KOPT-K1 (cell line): ENCODE measurements at regions not wholly inside any gene's neighbourhood (a gene's known extent, or its start where the extent isn't known, plus 50 kb on each side); places are given as distances from the start of the nearest gene placed in this dataset.

Experiments used
- H3K27ac ChIP-seq: fragments of 200-600 bp; sonication (generic); 2 replicates; pipeline ENCODE4 v1.5.1; 2016; ENCODE audit warnings: antibody characterized with exemption, mild to moderate bottlenecking, low read depth, low read length; ENCODE audit not compliant: poor library complexity, severe bottlenecking
- H3K36me3 ChIP-seq: fragments of 200-600 bp; sonication (generic); 2 replicates; pipeline ENCODE4 v1.5.1; 2017; ENCODE audit warnings: antibody characterized with exemption, mild to moderate bottlenecking, low read length, moderate library complexity; ENCODE audit not compliant: insufficient read depth
- H3K9me3 ChIP-seq: fragments of 200-600 bp; sonication (generic); 2 replicates; pipeline ENCODE4 v1.5.1; 2017; ENCODE audit warnings: antibody characterized with exemption, low read length, mild to moderate bottlenecking; ENCODE audit not compliant: insufficient read depth, poor library complexity, severe bottlenecking

DNA sequence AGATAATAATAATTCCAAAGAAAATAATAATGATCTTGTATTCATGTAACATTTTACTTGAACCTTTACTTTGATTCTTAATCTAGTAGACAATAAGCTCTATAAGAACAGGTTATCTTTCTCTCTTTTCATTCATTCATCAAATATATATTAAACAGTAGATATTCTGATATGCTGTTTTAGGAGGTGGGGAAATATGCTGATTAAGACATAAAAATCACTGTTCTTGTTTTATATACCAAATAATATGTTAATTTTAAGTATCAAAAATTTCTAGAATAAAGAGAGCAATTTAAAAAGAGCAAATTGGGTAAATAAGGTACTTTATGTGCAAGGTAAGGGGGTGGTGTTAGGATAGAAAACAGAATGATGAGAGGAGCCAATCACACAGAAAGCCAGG, 401.9 kb downstream of the PDHA2 start:
- Histone ChIP-seq H3K36me3 (no peaks in the 10 kb centered on the region), H3K27ac (no peak overlapping the region), H3K9me3 (no peaks in the 10 kb centered on the region)

DNA sequence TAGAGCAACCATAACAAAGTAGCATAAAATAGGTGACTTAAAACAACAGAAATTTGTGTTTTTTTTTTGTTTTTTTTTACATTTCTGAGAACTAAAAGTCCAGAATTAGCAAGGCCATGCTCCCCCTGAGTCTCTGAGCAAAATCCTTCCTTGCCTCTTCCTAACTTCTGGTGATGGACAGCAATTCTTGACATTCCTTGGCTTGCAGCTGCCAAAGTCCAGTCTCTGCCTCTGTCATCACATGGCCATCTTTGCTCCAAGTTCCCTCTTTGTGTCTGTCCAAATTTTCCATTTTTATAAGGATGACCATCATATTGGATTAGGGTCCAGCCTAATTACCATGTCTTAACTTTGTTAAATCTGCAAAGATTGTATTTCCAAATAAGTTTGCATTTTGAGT, 407.2 kb downstream of the PDHA2 start:
- H3K27ac ChIP-seq = no peak overlapping the region
- no peaks in the 10 kb centered on the region for H3K36me3 ChIP-seq
- no peaks in the 10 kb centered on the region for H3K9me3 ChIP-seq

GRCh38 chr4:96248225-96248624, 408.3 kb downstream of the PDHA2 start:
- Histone ChIP-seq H3K27ac (no peak overlapping the region), H3K9me3 (no peaks in the 10 kb centered on the region), H3K36me3 (no peaks in the 10 kb centered on the region)

DNA sequence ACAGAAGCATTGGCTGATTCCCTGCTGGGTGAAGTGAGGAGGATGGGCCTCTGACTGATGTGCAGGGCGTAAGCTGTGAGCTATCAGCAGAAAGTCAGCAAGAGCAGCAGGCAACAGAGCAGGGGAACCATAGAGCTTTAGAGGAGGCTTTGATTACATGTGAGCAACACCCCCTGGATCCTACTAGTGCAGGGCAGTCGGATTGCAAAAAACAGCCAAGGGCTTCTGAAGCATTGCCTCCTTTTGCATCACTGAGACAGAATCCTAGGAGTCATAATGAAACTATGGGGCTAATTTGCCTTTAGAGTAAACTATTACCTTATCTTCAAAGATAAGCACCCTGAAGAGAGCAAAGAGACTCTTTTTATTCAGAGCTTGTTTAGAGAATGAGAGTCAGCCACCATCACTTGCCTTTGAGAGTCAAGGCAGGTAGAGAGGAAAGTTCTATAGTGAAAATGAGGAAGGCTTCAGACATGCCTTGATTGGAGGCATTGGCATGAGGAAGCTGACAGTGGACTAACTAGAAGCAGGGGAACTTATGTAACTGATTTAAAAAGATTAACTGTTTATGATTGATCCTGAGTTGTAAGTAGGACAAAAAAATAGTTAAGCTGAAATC, 420.3 kb downstream of the PDHA2 start:
- no peak overlapping the region for H3K27ac ChIP-seq
- no peaks in the 10 kb centered on the region for H3K9me3 ChIP-seq
- H3K36me3 ChIP-seq = no peaks in the 10 kb centered on the region

DNA sequence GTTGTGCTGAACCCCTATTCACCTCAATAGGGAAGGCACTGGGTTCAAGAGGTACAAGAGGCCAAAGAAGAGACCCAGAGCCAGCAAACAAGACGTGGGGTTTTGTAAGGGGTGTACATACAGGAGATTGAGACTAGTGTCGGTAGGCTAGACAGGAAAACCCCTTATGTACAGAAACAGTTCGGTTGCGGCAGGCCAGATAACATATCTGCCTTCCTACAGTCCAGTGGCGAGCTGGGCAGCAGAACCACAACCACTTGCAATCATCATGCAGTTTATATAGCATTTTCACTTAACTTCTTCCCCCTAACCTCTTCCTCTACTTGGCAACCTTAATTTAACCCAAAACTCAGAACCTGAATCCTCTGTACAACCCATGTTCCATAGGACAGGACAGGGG, 422.2 kb downstream of the PDHA2 start:
- no peak overlapping the region for H3K27ac ChIP-seq
- H3K36me3 ChIP-seq = no peaks in the 10 kb centered on the region
- no peaks in the 10 kb centered on the region for H3K9me3 ChIP-seq

GRCh38 chr4:96263291-96263690, 423.4 kb downstream of the PDHA2 start:
- no peaks in the 10 kb centered on the region for H3K36me3 ChIP-seq
- H3K9me3 ChIP-seq = no peaks in the 10 kb centered on the region
- H3K27ac ChIP-seq = no peak overlapping the region

DNA sequence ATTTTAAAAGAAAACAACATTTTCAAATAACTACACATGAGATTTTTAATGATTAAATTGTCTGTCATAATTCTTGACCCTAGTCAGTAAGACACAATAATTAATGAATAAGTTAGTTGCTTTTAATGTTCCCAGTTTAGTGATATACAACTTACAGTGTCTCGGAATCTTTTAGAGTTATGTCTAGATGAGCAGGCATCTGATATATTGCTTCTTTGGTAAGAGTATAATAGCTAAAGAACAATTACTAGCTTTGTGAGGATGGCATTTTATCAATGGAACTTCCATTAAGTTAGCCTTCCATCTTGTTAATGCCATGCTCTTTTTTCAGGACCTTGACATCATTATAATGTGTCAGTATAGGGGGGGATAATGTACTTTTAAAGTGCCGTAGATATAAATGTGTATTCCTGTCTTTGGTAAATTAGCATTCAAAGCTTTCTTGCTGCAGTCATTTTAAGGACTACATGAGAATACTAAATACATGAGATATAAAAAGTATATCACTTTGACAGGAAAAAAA, 425.1 kb downstream of the PDHA2 start:
- Histone ChIP-seq H3K9me3 (no peaks in the 10 kb centered on the region), H3K27ac (no peak overlapping the region), H3K36me3 (no peaks in the 10 kb centered on the region)

GRCh38 chr4:96293806-96294205, 453.9 kb downstream of the PDHA2 start:
- Histone ChIP-seq H3K27ac (no peak overlapping the region), H3K36me3 (no peaks in the 10 kb centered on the region), H3K9me3 (no peaks in the 10 kb centered on the region)

- H3K36me3 ChIP-seq = no peaks in the 10 kb centered on the region
- H3K9me3 ChIP-seq = no peaks in the 10 kb centered on the region
- H3K27ac ChIP-seq = no peak overlapping the region
Measured at GRCh38 chr4:96295143-96295741, 455.3 kb downstream of the PDHA2 start.

DNA sequence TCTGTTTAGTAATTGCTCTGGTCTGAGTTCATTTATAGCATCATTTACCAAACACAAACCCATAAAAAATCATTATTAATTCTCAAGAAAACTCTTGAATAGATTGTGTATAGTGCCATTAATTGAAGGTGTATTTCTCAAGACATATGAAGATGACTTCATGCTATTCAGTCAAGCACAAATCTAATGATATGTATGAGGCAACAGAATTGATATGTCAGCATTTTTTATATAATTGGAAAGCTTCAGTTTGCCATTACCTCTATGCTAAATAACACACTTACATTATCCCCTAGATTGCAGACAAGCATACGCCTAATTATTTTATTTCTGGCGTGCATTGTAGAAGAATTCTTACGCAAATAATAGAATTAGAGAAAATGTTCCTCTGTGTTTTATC, 461.8 kb downstream of the PDHA2 start:
- H3K27ac ChIP-seq = no peak overlapping the region
- H3K9me3 ChIP-seq = no peaks in the 10 kb centered on the region
- no peaks in the 10 kb centered on the region for H3K36me3 ChIP-seq

- no peaks in the 10 kb centered on the region for H3K36me3 ChIP-seq
- no peak overlapping the region for H3K27ac ChIP-seq
Measured at GRCh38 chr4:96305030-96305429, 465.1 kb downstream of the PDHA2 start.

DNA sequence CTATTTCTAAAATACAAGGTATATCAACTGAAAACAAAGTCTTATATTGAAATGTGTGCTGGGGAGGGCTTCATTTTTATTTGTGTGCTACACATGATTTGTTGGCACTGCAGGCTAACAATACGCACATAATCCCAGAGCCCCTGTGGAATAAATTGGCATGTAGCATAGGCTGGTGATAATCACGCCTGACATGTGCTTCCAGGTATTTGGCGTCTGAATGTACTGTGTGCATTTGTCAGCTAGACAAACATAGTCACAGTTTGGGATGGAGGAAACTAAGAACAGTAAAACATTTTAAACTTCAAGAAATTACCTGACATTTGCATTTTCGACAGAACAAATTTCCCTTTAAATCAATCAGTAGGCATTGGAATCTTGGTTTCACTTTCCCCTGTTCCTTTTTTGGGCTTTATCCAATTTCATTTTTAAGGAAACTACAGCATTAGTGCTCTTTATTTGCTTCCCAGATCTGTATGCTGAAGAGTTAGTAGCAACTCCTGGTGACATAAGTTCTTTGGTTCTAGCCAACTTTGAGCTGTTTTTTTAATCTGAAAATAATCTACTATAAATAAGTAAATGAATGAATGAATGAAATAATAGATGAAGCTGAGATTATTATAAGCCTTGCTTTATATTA, 472.3 kb downstream of the PDHA2 start:
- Histone ChIP-seq H3K9me3 (peaks cover 17% of the 10 kb centered on the region), H3K36me3 (no peaks in the 10 kb centered on the region), H3K27ac (no peak overlapping the region)

More at GRCh38 chr4:96305030-96305429, 465.1 kb downstream of the PDHA2 start:
- H3K9me3 ChIP-seq = peaks cover 17% of the 10 kb centered on the region

DNA sequence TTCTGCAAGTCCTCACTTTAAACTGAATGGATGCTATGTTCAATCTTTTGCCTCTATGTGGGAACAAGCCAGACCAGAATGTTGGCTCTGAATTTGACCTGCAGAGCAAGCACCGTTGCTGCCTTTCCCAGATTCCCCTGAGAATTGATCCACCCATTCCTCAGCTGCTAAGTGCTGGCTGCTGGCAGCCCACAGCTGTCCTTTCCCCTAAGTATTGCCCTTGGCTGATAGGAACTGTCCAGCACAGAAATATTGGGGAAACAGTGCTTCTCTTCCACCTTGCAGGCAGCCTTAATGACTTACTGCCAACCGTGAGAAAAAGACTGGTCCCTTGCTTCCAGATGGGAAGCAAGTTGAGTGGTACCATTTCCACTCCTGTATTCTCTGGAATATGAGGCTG, 475.9 kb downstream of the PDHA2 start:
- Histone ChIP-seq H3K9me3 (no peaks in the 10 kb centered on the region), H3K36me3 (no peaks in the 10 kb centered on the region), H3K27ac (no peak overlapping the region)

- Histone ChIP-seq H3K9me3 (no peaks in the 10 kb centered on the region), H3K27ac (no peak overlapping the region), H3K36me3 (no peaks in the 10 kb centered on the region)
Measured at GRCh38 chr4:96316776-96317175, 476.9 kb downstream of the PDHA2 start.

DNA sequence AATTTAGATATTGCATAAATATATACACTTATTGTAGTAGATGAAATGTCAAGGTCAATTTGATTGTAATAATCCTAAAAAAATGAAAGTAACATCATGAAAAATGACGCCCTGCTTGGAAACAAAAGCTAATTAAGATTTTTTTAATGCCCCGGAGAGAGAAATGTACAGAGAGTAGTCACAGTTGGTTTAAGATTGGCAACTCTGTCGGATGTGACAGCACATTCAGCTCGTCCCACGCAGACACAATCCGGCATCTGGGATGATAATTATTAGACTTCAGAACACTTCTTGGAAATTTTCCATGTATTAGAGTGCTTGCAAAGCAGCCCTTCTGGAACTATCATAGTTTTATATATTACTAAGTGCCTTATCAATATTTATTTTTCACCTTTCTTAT, 478.0 kb downstream of the PDHA2 start:
- Histone ChIP-seq H3K36me3 (no peaks in the 10 kb centered on the region), H3K27ac (no peak overlapping the region), H3K9me3 (no peaks in the 10 kb centered on the region)

DNA sequence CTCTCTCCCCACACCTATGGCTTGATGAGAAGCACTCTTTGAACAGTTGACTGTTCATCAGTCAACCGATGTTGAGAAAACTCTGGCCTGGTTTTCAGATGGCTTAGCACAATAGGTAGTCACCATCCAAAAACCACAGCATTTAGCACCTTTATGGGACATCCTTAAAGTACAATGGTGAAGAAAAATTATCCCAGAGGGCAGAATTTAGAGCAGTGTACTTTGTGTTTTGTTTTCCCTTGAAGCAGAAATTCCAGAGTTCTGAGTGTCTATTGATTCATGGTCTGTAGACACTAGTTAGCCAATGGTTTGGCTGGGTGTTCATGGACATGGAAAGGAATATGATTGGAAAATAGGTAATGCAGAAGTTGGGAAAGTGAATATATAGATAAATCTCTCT, 487.0 kb downstream of the PDHA2 start:
- Histone ChIP-seq H3K36me3 (no peaks in the 10 kb centered on the region), H3K9me3 (no peaks in the 10 kb centered on the region), H3K27ac (no peak overlapping the region)
